Caco-2 (cell line): ENCODE measurements at regions not wholly inside any gene's neighbourhood (a gene's known extent, or its start where the extent isn't known, plus 50 kb on each side); places are given as distances from the start of the nearest gene placed in this dataset.

ENCODE experiments used
- BruUV-seq: library from RNA; stranded (reverse); fragments of 400-500 nt; replicated peaks from 2 replicates; lab custom pipeline; 2021; lab: Mats Ljungman, UMichigan
- CTCF ChIA-PET: fragments of 300-600 bp; sonication (Branson Sonifier 250); formaldehyde crosslinking; loops from one replicate; lab custom pipeline; 2022; ENCODE audit warnings: antibody characterized with exemption; lab: Charles Lee
- POLR2A ChIA-PET: fragments of 300-600 bp; sonication (Branson Sonifier 250); formaldehyde crosslinking; loops from one replicate; lab custom pipeline; 2022; ENCODE audit warnings: antibody characterized with exemption; lab: Charles Lee
- DNase-seq, 2 experiments: peaks; one replicate each; pipeline versions ENCODE4 v3.0.0 to v3.0.0-alpha.2; 2020 to 2022
- H3K27me3 ChIP-seq: replicated peaks from 2 replicates; pipeline ENCODE4 v1.6.0; 2011; ENCODE audit warnings: low read length; ENCODE audit not compliant: control insufficient read depth, insufficient read depth
- H3K36me3 ChIP-seq: 2 replicates; pipeline ENCODE4 v1.5.1; 2011; ENCODE audit warnings: low read length; ENCODE audit not compliant: control insufficient read depth, insufficient read depth
- H3K4me1 ChIP-seq: fragments of 250-450 bp; sonication (Bioruptor Pico); 2 replicates; pipeline ENCODE4 v1.5.1; 2020; ENCODE audit warnings: mild to moderate bottlenecking
- H3K4me3 ChIP-seq: 2 replicates; pipeline ENCODE4 v1.5.1; 2011; ENCODE audit warnings: low read depth, mild to moderate bottlenecking, control low read depth, low read length
- H3K9me3 ChIP-seq: fragments of 250-450 bp; sonication (Bioruptor Pico); 2 replicates; pipeline ENCODE4 v1.5.1; 2020; ENCODE audit warnings: mild to moderate bottlenecking, moderate library complexity
- H3K27ac Mint-ChIP-seq: one replicate; pipeline ENCODE4 v1.8.0; 2022; ENCODE audit warnings: mixed read lengths; ENCODE audit not compliant: unreplicated experiment
- H3K27me3 Mint-ChIP-seq: one replicate; pipeline ENCODE4 v1.8.0; 2022; ENCODE audit warnings: mixed read lengths; ENCODE audit not compliant: insufficient read depth, unreplicated experiment
- H3K36me3 Mint-ChIP-seq: one replicate; pipeline ENCODE4 v1.8.0; 2022; ENCODE audit warnings: mild to moderate bottlenecking, mixed read lengths; ENCODE audit not compliant: insufficient read depth, unreplicated experiment
- H3K4me1 Mint-ChIP-seq: one replicate; pipeline ENCODE4 v1.8.0; 2022; ENCODE audit warnings: low read depth, mixed read lengths; ENCODE audit not compliant: unreplicated experiment
- H3K4me3 Mint-ChIP-seq: one replicate; pipeline ENCODE4 v1.8.0; 2022; ENCODE audit warnings: mild to moderate bottlenecking, moderate library complexity, mixed read lengths; ENCODE audit not compliant: unreplicated experiment
- H3K9me3 Mint-ChIP-seq: one replicate; pipeline ENCODE4 v1.8.0; 2022; ENCODE audit warnings: mixed read lengths; ENCODE audit not compliant: unreplicated experiment
- CTCF ChIP-seq, 2 experiments: fragments of 200-600 bp in 1 of 2; IDR thresholded peaks; 1 replicate in 1 of 2; 2 replicates in 1 of 2; pipeline versions ENCODE4 v1.5.1 to v1.8.0; 2011 to 2022; ENCODE audit warnings: antibody characterized with exemption in 1 of 2, control low read depth in 1 of 2, inconsistent platforms in 1 of 2, low read depth in 1 of 2, low read length in 1 of 2, mild to moderate bottlenecking in 1 of 2, moderate library complexity in 1 of 2; ENCODE audit not compliant: insufficient read depth in 1 of 2, severe bottlenecking in 1 of 2, unreplicated experiment in 1 of 2
- intact Hi-C: fragments of 100-400 bp; cut with micrococcal nuclease; formaldehyde crosslinking; loops from one replicate; pipeline ENCODE4 v1.10.0; 2022; ENCODE audit not compliant: unreplicated experiment

- Mint-ChIP-seq H3K4me1 (peaks cover 52% of the 10 kb centered on the region), H3K36me3 (no peaks in the 10 kb centered on the region), H3K9me3 (peaks cover 13% of the 10 kb centered on the region), H3K4me3 (peak overlapping the region; percentile 59), H3K27me3 (no peaks in the 10 kb centered on the region), H3K27ac (peak overlapping the region; percentile 87)
- DNase-seq, result peak; percentile 79 to 80
- ChIA-PET CTCF (interaction anchor here (0.6 to 1.0 kb wide), 3 partner anchors 15 to 47 kb away, joined by 3 to 5 read pairs (median 4); no protein-coding TSS in a partner anchor), POLR2A (interaction anchor here (1.0 kb wide), 1 partner anchor 20 kb away, joined by 3 read pairs; no protein-coding TSS in a partner anchor)
- Histone ChIP-seq H3K27me3 (no peaks in the 10 kb centered on the region), H3K9me3 (0 out of 2 replicates have a peak, but pooled peaks cover 3% of the 10 kb centered on the region), H3K4me1 (peaks cover 41% of the 10 kb centered on the region), H3K4me3 (no peak overlapping the region), H3K36me3 (no peaks in the 10 kb centered on the region)
- intact Hi-C loops, result loop anchor here (2.0 to 5.0 kb wide), 2 partner anchors 14 to 73 kb away; no protein-coding TSS in a partner anchor
- TF ChIP-seq CTCF (IDR thresholded peaks at IDR 0.05; ENCODE audit: insufficient read depth in 1 of 2, low read depth in 1 of 2, low read length in 1 of 2, severe bottlenecking in 1 of 2, unreplicated experiment in 1 of 2), result no peak
- no TSS peak for BruUV-seq
Observed at GRCh38 chr11:127804747-127805400, 782.5 kb downstream of the ETS1 start.

GRCh38 chr11:127803755-127804154 is 783.6 kb downstream of the ETS1 start:
- intact Hi-C loops, result loop anchor here (2.0 kb wide), 1 partner anchor 13 kb away; no protein-coding TSS in a partner anchor
- CTCF ChIA-PET, result interaction anchor here (0.6 kb wide), 1 partner anchor 567 kb away, joined by 4 read pairs; no protein-coding TSS in a partner anchor
- H3K9me3 Mint-ChIP-seq, result peaks cover 24% of the 10 kb centered on the region
- BruUV-seq, result no TSS peak
- TF ChIP-seq CTCF (IDR thresholded peaks at IDR 0.05; ENCODE audit: insufficient read depth in 1 of 2, low read depth in 1 of 2, low read length in 1 of 2, severe bottlenecking in 1 of 2, unreplicated experiment in 1 of 2), result no peak
- no peak overlapping the region for H3K27ac Mint-ChIP-seq
- no peaks in the 10 kb centered on the region for H3K27me3 ChIP-seq
- H3K4me1 ChIP-seq, result peaks cover 41% of the 10 kb centered on the region
- H3K27me3 Mint-ChIP-seq, result no peaks in the 10 kb centered on the region
- H3K4me3 ChIP-seq, result no peak overlapping the region
- POLR2A ChIA-PET, result no interaction called here
- no peak overlapping the region for H3K4me3 Mint-ChIP-seq
- H3K9me3 ChIP-seq, result 0 out of 2 replicates have a peak, but pooled peaks cover 3% of the 10 kb centered on the region
- H3K36me3 ChIP-seq, result no peaks in the 10 kb centered on the region
- H3K4me1 Mint-ChIP-seq, result peaks cover 47% of the 10 kb centered on the region
- H3K36me3 Mint-ChIP-seq, result no peaks in the 10 kb centered on the region
- DNase-seq, result no peak

- intact Hi-C loops, result no loop called here
- TF ChIP-seq CTCF (IDR thresholded peaks at IDR 0.05; ENCODE audit: insufficient read depth in 1 of 2, low read depth in 1 of 2, low read length in 1 of 2, severe bottlenecking in 1 of 2, unreplicated experiment in 1 of 2), result no peak
Observed at GRCh38 chr11:127800989-127801688, 786.2 kb downstream of the ETS1 start.

More at GRCh38 chr11:127800989-127801688, 786.2 kb downstream of the ETS1 start:
- Histone ChIP-seq H3K4me1 (peaks cover 25% of the 10 kb centered on the region), H3K4me3 (no peak overlapping the region), H3K36me3 (no peaks in the 10 kb centered on the region), H3K9me3 (0 out of 2 replicates have a peak, but pooled peaks cover 3% of the 10 kb centered on the region), H3K27me3 (no peaks in the 10 kb centered on the region)
- Mint-ChIP-seq H3K27ac (no peak overlapping the region), H3K27me3 (no peaks in the 10 kb centered on the region), H3K9me3 (peaks cover 35% of the 10 kb centered on the region), H3K36me3 (no peaks in the 10 kb centered on the region), H3K4me3 (no peak overlapping the region), H3K4me1 (peaks cover 23% of the 10 kb centered on the region)
- BruUV-seq, result no TSS peak
- CTCF ChIA-PET, result no interaction called here
- no peak for DNase-seq
- POLR2A ChIA-PET, result no interaction called here
